GM21576 (cell line): ENCODE measurements at regions not wholly inside any gene's neighbourhood (a gene's known extent, or its start where the extent isn't known, plus 50 kb on each side); places are given as distances from the start of the nearest gene placed in this dataset.

Experiments
- ATAC-seq: cut with Tn5 transposase; IDR thresholded peaks from one replicate; pipeline ENCODE4 v1.9.1; 2021; ENCODE audit warnings: mild to moderate bottlenecking, moderate library complexity; ENCODE audit not compliant: unreplicated experiment

GRCh38 chr4:18369561-18369960 is 348.0 kb upstream of the LCORL start:
- no peak for ATAC-seq

- ATAC-seq: peak; percentile 94
These were observed 345.3 kb upstream of the LCORL start for GRCh38 chr4:18366892-18367291.

- no peak for ATAC-seq
These were observed 344.6 kb upstream of the LCORL start for GRCh38 chr4:18366136-18366535.

- ATAC-seq: no peak
These were observed 322.0 kb upstream of the LCORL start for GRCh38 chr4:18343581-18343980.

- ATAC-seq: no peak
These were observed 321.3 kb upstream of the LCORL start for GRCh38 chr4:18342847-18343246.

- ATAC-seq: no peak
These were observed 300.5 kb upstream of the LCORL start for GRCh38 chr4:18321956-18322530.

GRCh38 chr4:18319431-18319830 is 297.9 kb upstream of the LCORL start:
- ATAC-seq: no peak

- no peak for ATAC-seq
These were observed 297.3 kb upstream of the LCORL start for GRCh38 chr4:18318682-18319388.

- no peak for ATAC-seq
These were observed 293.2 kb upstream of the LCORL start for GRCh38 chr4:18314731-18315130.

GRCh38 chr4:18297684-18298083 is 276.1 kb upstream of the LCORL start:
- ATAC-seq: no peak

GRCh38 chr4:18296411-18296810 is 274.9 kb upstream of the LCORL start:
- ATAC-seq: no peak

- ATAC-seq: no peak
These were observed 273.3 kb upstream of the LCORL start for GRCh38 chr4:18294846-18295245.

- ATAC-seq: no peak
These were observed 272.5 kb upstream of the LCORL start for GRCh38 chr4:18294021-18294420.

GRCh38 chr4:18292411-18292810 is 270.9 kb upstream of the LCORL start:
- ATAC-seq: no peak

- ATAC-seq: no peak
These were observed 270.4 kb upstream of the LCORL start for GRCh38 chr4:18291981-18292380.

- ATAC-seq: no peak
These were observed 269.7 kb upstream of the LCORL start for GRCh38 chr4:18291256-18291655.

- no peak for ATAC-seq
These were observed 263.8 kb upstream of the LCORL start for GRCh38 chr4:18285357-18285756.

GRCh38 chr4:18278244-18278643 is 256.7 kb upstream of the LCORL start:
- no peak for ATAC-seq

- ATAC-seq: no peak
These were observed 241.3 kb upstream of the LCORL start for GRCh38 chr4:18262832-18263231.

- no peak for ATAC-seq
These were observed 230.5 kb upstream of the LCORL start for GRCh38 chr4:18252052-18252451.

- no peak for ATAC-seq
These were observed 229.0 kb upstream of the LCORL start for GRCh38 chr4:18250564-18250963.

GRCh38 chr4:18248611-18249010 is 227.1 kb upstream of the LCORL start:
- ATAC-seq: no peak

- ATAC-seq: no peak
These were observed 225.6 kb upstream of the LCORL start for GRCh38 chr4:18247189-18247588.
